OCI-LY7 (cell line): ENCODE measurements at regions not wholly inside any gene's neighbourhood (a gene's known extent, or its start where the extent isn't known, plus 50 kb on each side); places are given as distances from the start of the nearest gene placed in this dataset.

Experiments
- BruUV-seq: library from RNA; stranded (reverse); fragments of 400-500 nt; replicated peaks from 2 replicates; lab custom pipeline; 2021; lab: Mats Ljungman, UMichigan
- CTCF ChIA-PET: fragments of 300-600 bp; sonication (Branson Sonifier 250); formaldehyde crosslinking; loops from one replicate; lab custom pipeline; 2022; ENCODE audit warnings: antibody characterized with exemption; ENCODE audit not compliant: unreplicated experiment; lab: Charles Lee
- POLR2A ChIA-PET: fragments of 300-600 bp; sonication (Branson Sonifier 250); formaldehyde crosslinking; loops from one replicate; lab custom pipeline; 2022; ENCODE audit warnings: antibody characterized with exemption; lab: Charles Lee
- DNase-seq: peaks from one replicate; pipeline ENCODE4 v3.0.0-alpha.2; 2015; ENCODE audit warnings: low spot score
- H2AFZ ChIP-seq: fragments of 200-600 bp; sonication (generic), shearing (Covaris generic); 2 replicates; pipeline ENCODE4 v1.6.1; 2014; ENCODE audit warnings: mild to moderate bottlenecking, antibody characterized with exemption, low read length, moderate library complexity
- H3K27ac ChIP-seq: fragments of 200-600 bp; sonication (generic); 2 replicates; pipeline ENCODE4 v1.5.1; 2014; ENCODE audit warnings: mixed run types, low read depth, mild to moderate bottlenecking, moderate library complexity, low read length, inconsistent platforms; ENCODE audit not compliant: poor library complexity, severe bottlenecking
- H3K36me3 ChIP-seq: fragments of 200-600 bp; sonication (generic); 2 replicates; pipeline ENCODE4 v1.6.1; 2014; ENCODE audit warnings: mild to moderate bottlenecking, antibody characterized with exemption, low read length, moderate library complexity, mixed read lengths; ENCODE audit not compliant: insufficient read depth
- H3K4me1 ChIP-seq: fragments of 200-600 bp; sonication (generic); 2 replicates; pipeline ENCODE4 v1.5.1; 2014; ENCODE audit warnings: mild to moderate bottlenecking, low read length; ENCODE audit not compliant: insufficient read depth, poor library complexity, severe bottlenecking
- H3K4me2 ChIP-seq: fragments of 200-600 bp; sonication (generic); 2 replicates; pipeline ENCODE4 v1.6.1; 2014; ENCODE audit warnings: mild to moderate bottlenecking, low read length
- H3K4me3 ChIP-seq: fragments of 200-600 bp; sonication (generic); 2 replicates; pipeline ENCODE4 v1.5.1; 2014; ENCODE audit warnings: mild to moderate bottlenecking, low read depth, low read length; ENCODE audit not compliant: poor library complexity, severe bottlenecking
- H3K79me2 ChIP-seq: fragments of 200-600 bp; sonication (generic); 2 replicates; pipeline ENCODE4 v1.6.1; 2016; ENCODE audit warnings: low read depth, mild to moderate bottlenecking, low read length, moderate library complexity, mixed read lengths; ENCODE audit not compliant: insufficient read depth
- H3K9me2 ChIP-seq: fragments of 200-600 bp; sonication (generic); 2 replicates; pipeline ENCODE4 v1.6.1; 2016; ENCODE audit warnings: mild to moderate bottlenecking, low read length, mixed read lengths; ENCODE audit not compliant: insufficient read depth
- H3K9me3 ChIP-seq: fragments of 200-600 bp; sonication (generic); 2 replicates; pipeline ENCODE4 v1.6.1; 2014; ENCODE audit warnings: mild to moderate bottlenecking, mixed run types, low read length, mixed read lengths
- H4K20me1 ChIP-seq: fragments of 200-600 bp; sonication (generic); 2 replicates; pipeline ENCODE4 v1.6.1; 2014; ENCODE audit warnings: mild to moderate bottlenecking, antibody characterized with exemption, low read length, moderate library complexity, mixed read lengths; ENCODE audit not compliant: insufficient read depth
- EZH2phosphoT487 ChIP-seq: fragments of 200-600 bp; sonication (generic); IDR thresholded peaks from 2 replicates; pipeline ENCODE4 v1.6.1; 2018; ENCODE audit warnings: low read depth, borderline replicate concordance, mild to moderate bottlenecking, mixed run types, antibody characterized with exemption, low read length, moderate library complexity, mixed read lengths
- intact Hi-C: fragments of 100-400 bp; cut with micrococcal nuclease; formaldehyde crosslinking; loops from one replicate; pipeline ENCODE4 v1.10.0; 2022; ENCODE audit not compliant: unreplicated experiment
- TF ChIP-seq, protein P1 (sequence below): fragments of 200-600 bp; sonication (generic); conservative IDR thresholded peaks from 2 replicates; pipeline ENCODE4 v1.5.1; 2014; ENCODE audit warnings: mild to moderate bottlenecking, antibody characterized with exemption, low read length, moderate library complexity, mixed read lengths

- no peak for DNase-seq
- no TSS peak for BruUV-seq
- Histone ChIP-seq H3K4me1 (no peaks in the 10 kb centered on the region), H2AFZ (no peak overlapping the region), H3K79me2 (no peaks in the 10 kb centered on the region), H3K9me2 (no peaks in the 10 kb centered on the region), H3K4me3 (no peak overlapping the region), H3K27ac (no peak overlapping the region), H3K9me3 (no peaks in the 10 kb centered on the region), H4K20me1 (no peaks in the 10 kb centered on the region), H3K36me3 (no peaks in the 10 kb centered on the region), H3K4me2 (no peak overlapping the region)
- ChIA-PET CTCF (no interaction called here), POLR2A (interaction anchor here (0.7 kb wide), 1 partner anchor 1110 kb away, joined by 3 read pairs; no protein-coding TSS in a partner anchor)
- intact Hi-C loops = no loop called here
- no peak for TF ChIP-seq EZH2phosphoT487
- TF ChIP-seq, protein P1, sequence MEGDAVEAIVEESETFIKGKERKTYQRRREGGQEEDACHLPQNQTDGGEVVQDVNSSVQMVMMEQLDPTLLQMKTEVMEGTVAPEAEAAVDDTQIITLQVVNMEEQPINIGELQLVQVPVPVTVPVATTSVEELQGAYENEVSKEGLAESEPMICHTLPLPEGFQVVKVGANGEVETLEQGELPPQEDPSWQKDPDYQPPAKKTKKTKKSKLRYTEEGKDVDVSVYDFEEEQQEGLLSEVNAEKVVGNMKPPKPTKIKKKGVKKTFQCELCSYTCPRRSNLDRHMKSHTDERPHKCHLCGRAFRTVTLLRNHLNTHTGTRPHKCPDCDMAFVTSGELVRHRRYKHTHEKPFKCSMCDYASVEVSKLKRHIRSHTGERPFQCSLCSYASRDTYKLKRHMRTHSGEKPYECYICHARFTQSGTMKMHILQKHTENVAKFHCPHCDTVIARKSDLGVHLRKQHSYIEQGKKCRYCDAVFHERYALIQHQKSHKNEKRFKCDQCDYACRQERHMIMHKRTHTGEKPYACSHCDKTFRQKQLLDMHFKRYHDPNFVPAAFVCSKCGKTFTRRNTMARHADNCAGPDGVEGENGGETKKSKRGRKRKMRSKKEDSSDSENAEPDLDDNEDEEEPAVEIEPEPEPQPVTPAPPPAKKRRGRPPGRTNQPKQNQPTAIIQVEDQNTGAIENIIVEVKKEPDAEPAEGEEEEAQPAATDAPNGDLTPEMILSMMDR = no peak
Measured at GRCh38 chr13:107743100-107743499, 472.2 kb downstream of the LIG4 start.

DNA sequence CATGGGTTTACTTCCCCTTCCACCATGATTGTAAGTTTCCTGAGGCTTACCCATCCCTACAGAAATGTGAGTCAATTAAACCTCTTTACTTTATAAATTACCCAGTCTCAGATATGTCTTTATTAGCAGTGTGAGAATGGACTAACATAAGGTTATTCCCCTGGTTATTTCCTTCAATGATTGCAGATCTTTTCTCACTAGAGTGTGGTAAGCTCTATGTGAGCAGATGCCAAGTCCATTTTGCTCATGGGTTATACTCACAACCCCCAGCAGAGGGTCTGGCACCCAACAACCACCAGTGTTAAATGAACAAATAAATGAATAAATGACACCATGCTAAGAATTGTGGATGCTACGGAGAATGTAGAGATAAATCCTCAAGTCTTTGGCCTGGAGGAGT, 472.8 kb downstream of the LIG4 start:
- Histone ChIP-seq H3K9me3 (no peaks in the 10 kb centered on the region), H2AFZ (no peak overlapping the region), H3K9me2 (no peaks in the 10 kb centered on the region), H3K4me2 (no peak overlapping the region), H3K36me3 (no peaks in the 10 kb centered on the region), H4K20me1 (no peaks in the 10 kb centered on the region), H3K4me3 (no peak overlapping the region), H3K4me1 (no peaks in the 10 kb centered on the region), H3K79me2 (no peaks in the 10 kb centered on the region), H3K27ac (no peak overlapping the region)
- no peak for TF ChIP-seq EZH2phosphoT487
- TF ChIP-seq, protein P1 = no peak
- BruUV-seq = no TSS peak
- ChIA-PET POLR2A (interaction anchor here (0.7 kb wide), 1 partner anchor 1111 kb away, joined by 3 read pairs; no protein-coding TSS in a partner anchor), CTCF (no interaction called here)
- intact Hi-C loops = no loop called here
- DNase-seq = no peak

GRCh38 chr13:107738004-107738403, 477.3 kb downstream of the LIG4 start:
- H3K4me2 ChIP-seq = no peak overlapping the region
- BruUV-seq = no TSS peak
- H3K4me3 ChIP-seq = no peak overlapping the region
- H4K20me1 ChIP-seq = no peaks in the 10 kb centered on the region
- H3K9me3 ChIP-seq = no peaks in the 10 kb centered on the region
- no peak overlapping the region for H2AFZ ChIP-seq
- no peaks in the 10 kb centered on the region for H3K9me2 ChIP-seq
- no peak for DNase-seq
- no peak for TF ChIP-seq EZH2phosphoT487
- TF ChIP-seq, protein P1 = no peak
- intact Hi-C loops = no loop called here
- no peaks in the 10 kb centered on the region for H3K79me2 ChIP-seq
- H3K36me3 ChIP-seq = no peaks in the 10 kb centered on the region
- no peak overlapping the region for H3K27ac ChIP-seq
- no peaks in the 10 kb centered on the region for H3K4me1 ChIP-seq
- POLR2A ChIA-PET = no interaction called here
- CTCF ChIA-PET = no interaction called here
